Ovary (tissue), 7 donors: ENCODE measurements at regions not wholly inside any gene's neighbourhood (a gene's known extent, or its start where the extent isn't known, plus 50 kb on each side); places are given as distances from the start of the nearest gene placed in this dataset.

Experiments used
- DNase-seq, 5 donors: peaks; one replicate each; pipeline ENCODE4 v3.0.0-alpha.2; 2019 to 2020
- H3K27ac ChIP-seq, 2 donors: fragments of 200-600 bp; one replicate each; pipeline versions ENCODE4 v1.5.1 to v1.8.0; 2019 to 2022
- H3K27me3 ChIP-seq: fragments of 200-600 bp; one replicate; pipeline ENCODE4 v1.8.0; 2022
- H3K36me3 ChIP-seq: fragments of 200-600 bp; sonication (generic); one replicate; pipeline ENCODE4 v1.5.1; 2019
- H3K4me1 ChIP-seq: one replicate; pipeline ENCODE4 v1.8.1; 2013; ENCODE audit warnings: mild to moderate bottlenecking, moderate library complexity; ENCODE audit not compliant: insufficient read depth
- H3K4me3 ChIP-seq: fragments of 200-600 bp; sonication (generic); one replicate; pipeline ENCODE4 v1.5.1; 2017
- H3K9me3 ChIP-seq, 2 donors: fragments of 200-600 bp in 1 of 2; sonication (generic) in 1 of 2; one replicate each; pipeline versions ENCODE4 v1.5.1 to v1.8.1; 2013 to 2019; ENCODE audit warnings: mild to moderate bottlenecking in 1 of 2, moderate library complexity in 1 of 2
- CTCF ChIP-seq, 3 donors: fragments of 450-650 bp in 2 of 3; fragments of 200-600 bp in 1 of 3; IDR thresholded peaks; one replicate each; pipeline versions ENCODE4 v1.5.1 to v1.8.0; 2016 to 2022; ENCODE audit warnings: antibody characterized with exemption in 3 of 3, mild to moderate bottlenecking in 1 of 3
- EP300 ChIP-seq: sonication (generic); formaldehyde crosslinking; IDR thresholded peaks from one replicate; pipeline ENCODE4 v1.6.1; 2017; ENCODE audit warnings: antibody characterized with exemption
- POLR2A ChIP-seq: fragments of 450-650 bp; IDR thresholded peaks from one replicate; pipeline ENCODE4 v1.6.1; 2017; ENCODE audit warnings: antibody characterized with exemption, mild to moderate bottlenecking, moderate library complexity
- WGBS, 3 donors: extraction: QIAGEN DNeasy Blood & Tissue Kit in 1 of 3; methylation state at CpG; one replicate each; pipeline versions ENCODE4 v1.1.5 to v1.1.7; 2013 to 2017; 5-methylcytosine and 5-hydroxymethylcytosine counted together
- intact Hi-C, 4 donors: fragments of 100-400 bp; cut with DNase I; formaldehyde crosslinking; loops; one replicate each; pipeline versions ENCODE4 v1.11.0 to v1.15.1; 2022 to 2023
- donor health status: DM: no; HTN: no; CAD: no; lungs with moderate emphysema.
- donor health status: DM: no; HTN: no; CAD: no.
- donor health status: Bipolar disorder and iron deficiency.
- donor health status: DM: no; HTN: no; CAD: no.
- donor health status: DM: yes; HTN: yes; CAD: no.

GRCh38 chr5:107291866-107292265 is 378.9 kb downstream of the EFNA5 start:
- Histone ChIP-seq H3K4me3 (no peak overlapping the region), H3K27ac (no peak overlapping the region), H3K27me3 (no peaks in the 10 kb centered on the region), H3K36me3 (no peaks in the 10 kb centered on the region), H3K9me3 (no peaks in the 10 kb centered on the region), H3K4me1 (peaks cover 3% of the 10 kb centered on the region)
- no peak for DNase-seq
- WGBS, 3 donors, result 93 to 97% (median 96%) methylated on average over 4 of the region's 4 CpGs
- TF ChIP-seq CTCF (IDR thresholded peaks at IDR 0.05) (no peak), POLR2A (no peak), EP300 (no peak)
- intact Hi-C loops, result no loop called here

- DNase-seq, result no peak
- 87 to 91% (median 89%) methylated on average over 6 of the region's 6 CpGs for WGBS, 3 donors
- H3K9me3 ChIP-seq, result no peaks in the 10 kb centered on the region
- no peaks in the 10 kb centered on the region for H3K36me3 ChIP-seq
- no peak overlapping the region for H3K4me3 ChIP-seq
- H3K27ac ChIP-seq, result no peak overlapping the region
- intact Hi-C loops, result no loop called here
- H3K27me3 ChIP-seq, result no peaks in the 10 kb centered on the region
- H3K4me1 ChIP-seq, result peaks cover 3% of the 10 kb centered on the region
- no peak for TF ChIP-seq POLR2A
- TF ChIP-seq EP300, result no peak
- TF ChIP-seq CTCF (IDR thresholded peaks at IDR 0.05), result no peak
These were observed 379.8 kb downstream of the EFNA5 start for GRCh38 chr5:107290780-107291398.

DNA sequence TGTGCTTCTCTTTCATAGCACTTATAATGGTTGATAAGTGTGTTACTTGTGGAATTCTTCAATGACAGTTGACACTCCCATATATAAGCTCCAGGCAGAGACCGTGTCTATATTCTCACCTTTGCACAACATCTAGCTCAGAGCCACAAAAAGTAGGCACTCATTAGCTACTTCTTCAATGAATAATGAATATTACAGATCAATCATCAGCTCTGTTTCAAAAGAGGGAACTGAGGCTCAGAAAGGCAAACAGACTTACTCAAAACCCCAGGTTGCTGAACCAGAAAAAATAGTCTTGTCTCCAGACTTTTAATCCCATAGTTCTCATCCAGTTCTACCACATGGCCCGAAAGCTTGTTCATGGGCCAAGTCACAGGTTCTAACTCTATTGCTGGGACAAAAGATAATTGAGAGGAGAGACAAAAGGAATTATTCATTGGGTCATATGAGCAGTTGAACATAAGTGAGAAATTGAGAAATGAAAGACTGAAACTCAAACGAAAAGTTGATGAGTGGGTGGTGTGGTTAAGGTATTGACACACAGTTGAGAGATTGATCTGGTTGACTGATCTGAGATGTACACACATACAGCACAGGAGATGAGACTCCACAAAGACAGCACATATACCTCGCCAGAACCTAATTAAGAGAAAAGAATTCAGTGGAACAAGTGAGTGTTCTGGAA is 381.6 kb downstream of the EFNA5 start:
- H3K27ac ChIP-seq, result no peak overlapping the region
- no peaks in the 10 kb centered on the region for H3K27me3 ChIP-seq
- intact Hi-C loops, result no loop called here
- no peak for DNase-seq
- TF ChIP-seq EP300, result no peak
- no peak for TF ChIP-seq CTCF (IDR thresholded peaks at IDR 0.05)
- TF ChIP-seq POLR2A, result no peak
- no peaks in the 10 kb centered on the region for H3K36me3 ChIP-seq
- no peak overlapping the region for H3K4me3 ChIP-seq
- no peaks in the 10 kb centered on the region for H3K4me1 ChIP-seq
- 94 to 96% (median 95%) methylated on average over 4 of the region's 4 CpGs for WGBS, 3 donors
- no peaks in the 10 kb centered on the region for H3K9me3 ChIP-seq

- Histone ChIP-seq H3K27ac (no peak overlapping the region), H3K9me3 (no peaks in the 10 kb centered on the region), H3K27me3 (no peaks in the 10 kb centered on the region), H3K4me1 (no peaks in the 10 kb centered on the region), H3K36me3 (no peaks in the 10 kb centered on the region), H3K4me3 (no peak overlapping the region)
- intact Hi-C loops, result no loop called here
- WGBS, 3 donors, result 79 to 89% (median 87%) methylated on average over 7 of the region's 7 CpGs
- no peak for TF ChIP-seq POLR2A
- no peak for TF ChIP-seq EP300
- no peak for TF ChIP-seq CTCF (IDR thresholded peaks at IDR 0.05)
- DNase-seq, result no peak
These were observed 384.2 kb downstream of the EFNA5 start for GRCh38 chr5:107286447-107287098.
